ENCODE measurements at regions not wholly inside any gene's neighbourhood (a gene's known extent, or its start where the extent isn't known, plus 50 kb on each side); places are given as distances from the start of the nearest gene placed in this dataset.

- Histone ChIP-seq H3K36me3 (replicated peaks in 1 of 2; ENCODE audit: insufficient read depth in 1 of 2, low read depth in 2 of 2) (no peaks in the 10 kb centered on the region), H3K4me1 (no peaks in the 10 kb centered on the region), H3K27me3 (no peaks in the 10 kb centered on the region), H3K27ac (no peak overlapping the region), H3K4me3 (no peak overlapping the region), H3K9me3 (no peaks in the 10 kb centered on the region)
- DNase-seq (no peak), ATAC-seq (no peak)
- TF ChIP-seq CTCF (IDR thresholded peaks at IDR 0.05) (no peak), POLR2A (IDR thresholded peaks at IDR 0.05) (no peak)
- 8 to 16% methylated on average over 2 of the region's 2 CpGs for WGBS, 2 donors
- intact Hi-C loops (cut with DNase I), result no loop called here
Observed at GRCh38 chr9:120252248-120252647, 327.7 kb downstream of the CDK5RAP2 start.

GRCh38 chr9:120242116-120242811 is 337.7 kb downstream of the CDK5RAP2 start:
- H3K36me3 ChIP-seq (replicated peaks in 1 of 2; ENCODE audit: insufficient read depth in 1 of 2, low read depth in 2 of 2), result no peaks in the 10 kb centered on the region
- 70 to 76% methylated on average over 20 to 21 of the region's 21 CpGs for WGBS, 2 donors
- TF ChIP-seq POLR2A (IDR thresholded peaks at IDR 0.05), result no peak
- TF ChIP-seq CTCF (IDR thresholded peaks at IDR 0.05), result no peak
- ATAC-seq, result no peak
- no peaks in the 10 kb centered on the region for H3K27me3 ChIP-seq
- no peak overlapping the region for H3K4me3 ChIP-seq
- no peaks in the 10 kb centered on the region for H3K9me3 ChIP-seq
- intact Hi-C loops (cut with DNase I), result no loop called here
- H3K4me1 ChIP-seq, result no peaks in the 10 kb centered on the region
- DNase-seq, result no peak
- H3K27ac ChIP-seq, result no peak overlapping the region

GRCh38 chr9:120236596-120236995 is 343.4 kb downstream of the CDK5RAP2 start:
- H3K36me3 ChIP-seq (replicated peaks in 1 of 2; ENCODE audit: insufficient read depth in 1 of 2, low read depth in 2 of 2), result no peaks in the 10 kb centered on the region
- H3K27ac ChIP-seq, result no peak overlapping the region
- H3K27me3 ChIP-seq, result no peaks in the 10 kb centered on the region
- no peak for DNase-seq
- 50 to 79% methylated on average over 1 of the region's 1 CpG for WGBS, 2 donors
- intact Hi-C loops (cut with DNase I), result no loop called here
- TF ChIP-seq CTCF (IDR thresholded peaks at IDR 0.05) (no peak), POLR2A (IDR thresholded peaks at IDR 0.05) (no peak)
- no peak for ATAC-seq
- no peaks in the 10 kb centered on the region for H3K4me1 ChIP-seq
- H3K4me3 ChIP-seq, result no peak overlapping the region
- no peaks in the 10 kb centered on the region for H3K9me3 ChIP-seq

- 24 to 42% methylated on average over 2 of the region's 2 CpGs for WGBS, 2 donors
- ATAC-seq, result no peak
- intact Hi-C loops (cut with DNase I), result no loop called here
Observed at GRCh38 chr9:120235081-120235480, 344.9 kb downstream of the CDK5RAP2 start.

More at GRCh38 chr9:120235081-120235480, 344.9 kb downstream of the CDK5RAP2 start:
- no peaks in the 10 kb centered on the region for H3K27me3 ChIP-seq
- H3K36me3 ChIP-seq (replicated peaks in 1 of 2; ENCODE audit: insufficient read depth in 1 of 2, low read depth in 2 of 2), result no peaks in the 10 kb centered on the region
- H3K27ac ChIP-seq, result no peak overlapping the region
- no peaks in the 10 kb centered on the region for H3K4me1 ChIP-seq
- no peaks in the 10 kb centered on the region for H3K9me3 ChIP-seq
- no peak overlapping the region for H3K4me3 ChIP-seq
- TF ChIP-seq POLR2A (IDR thresholded peaks at IDR 0.05) (no peak), CTCF (IDR thresholded peaks at IDR 0.05) (no peak)
- DNase-seq, result no peak
